HG03575 (cell line): ENCODE measurements at regions not wholly inside any gene's neighbourhood (a gene's known extent, or its start where the extent isn't known, plus 50 kb on each side); places are given as distances from the start of the nearest gene placed in this dataset.
"Not testable (repeated sequence)": the region's sequence is repeated elsewhere in the genome, so short reads cannot be mapped to it uniquely, and the experiment has no call there.

Experiments used
- ATAC-seq: cut with Tn5 transposase; IDR thresholded peaks from one replicate; pipeline ENCODE4 v1.9.1; 2021; ENCODE audit not compliant: unreplicated experiment, insufficient number of reproducible peaks, low FRiP score; ENCODE audit errors: extremely low read depth

DNA sequence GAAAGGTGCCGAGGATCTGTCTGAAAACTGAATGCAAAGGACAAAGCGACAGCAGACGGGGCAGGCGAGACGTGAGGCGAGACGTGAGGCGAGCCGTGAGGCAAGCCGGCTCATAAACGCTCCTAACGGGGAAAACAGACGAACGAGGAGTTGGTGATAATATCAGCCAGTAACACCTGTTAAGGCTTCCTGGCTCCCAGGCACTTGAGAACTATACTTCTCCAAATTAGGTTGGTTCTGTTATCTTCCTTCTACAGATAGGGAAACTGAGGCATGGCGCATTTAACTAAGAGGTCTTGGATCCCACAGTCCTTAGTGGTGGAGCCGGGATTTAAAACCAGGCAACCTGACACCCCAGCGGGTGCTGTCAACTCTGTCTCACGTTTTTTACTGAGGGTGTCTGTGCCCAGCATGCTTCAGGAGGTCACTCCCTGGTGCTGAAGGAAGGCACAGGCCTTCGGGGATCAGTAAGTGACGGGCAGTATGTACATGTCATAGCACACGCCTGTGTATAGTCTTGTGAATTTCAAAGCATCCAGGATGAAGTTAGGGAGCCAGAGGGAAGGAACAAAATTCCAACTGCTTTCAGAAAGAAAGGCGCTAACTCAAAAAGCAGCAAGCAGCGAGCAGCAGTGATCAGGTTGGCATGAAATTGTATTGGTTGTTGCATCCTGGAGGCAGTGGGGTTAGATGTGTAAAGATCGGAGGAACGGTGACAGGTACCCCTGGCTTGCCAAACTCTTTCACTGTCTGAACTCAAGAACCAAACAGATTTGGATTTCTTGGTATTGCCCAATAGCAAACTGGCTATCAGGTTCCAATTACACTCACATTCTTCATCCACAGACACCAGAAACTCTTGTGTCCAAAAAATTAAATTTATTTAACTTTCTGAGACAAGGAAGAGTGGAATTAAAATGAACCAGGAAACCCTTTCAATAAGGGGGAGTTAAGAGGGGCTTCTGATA is 318.7 kb downstream of the THBS2 start:
- no peak for ATAC-seq

DNA sequence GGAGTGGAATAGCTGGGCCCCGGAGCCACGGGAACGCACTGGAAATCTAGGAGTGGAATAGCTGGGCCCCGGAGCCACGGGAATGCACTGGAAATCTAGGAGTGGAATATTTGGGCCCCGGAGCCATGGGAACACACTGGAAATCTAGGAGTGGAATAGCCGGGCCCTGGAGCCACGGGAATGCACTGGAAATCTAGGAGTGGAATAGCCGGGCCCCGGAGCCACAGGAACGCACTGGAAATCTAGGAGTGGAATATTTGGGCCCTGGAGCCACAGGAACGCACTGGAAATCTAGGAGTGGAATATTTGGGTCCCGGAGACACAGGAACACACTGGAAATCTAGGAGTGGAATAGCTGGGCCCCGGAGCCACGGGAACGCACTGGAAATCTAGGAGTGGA is 321.5 kb downstream of the THBS2 start:
- not testable (repeated sequence) for ATAC-seq

DNA sequence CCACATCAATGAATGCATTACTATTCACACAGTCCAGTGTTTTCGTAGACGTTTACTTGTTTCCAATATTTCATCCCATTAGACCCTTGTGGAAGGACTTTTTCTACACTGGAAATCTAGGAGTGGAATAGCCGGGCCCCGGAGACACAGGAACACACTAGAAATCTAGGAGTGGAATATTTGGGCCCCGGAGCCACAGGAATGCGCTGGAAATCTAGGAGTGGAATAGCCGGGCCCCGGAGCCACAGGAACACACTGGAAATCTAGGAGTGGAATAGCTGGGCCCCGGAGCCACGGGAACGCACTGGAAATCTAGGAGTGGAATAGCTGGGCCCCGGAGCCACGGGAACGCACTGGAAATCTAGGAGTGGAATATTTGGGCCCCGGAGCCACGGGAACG is 322.6 kb downstream of the THBS2 start:
- ATAC-seq: not testable (repeated sequence)

DNA sequence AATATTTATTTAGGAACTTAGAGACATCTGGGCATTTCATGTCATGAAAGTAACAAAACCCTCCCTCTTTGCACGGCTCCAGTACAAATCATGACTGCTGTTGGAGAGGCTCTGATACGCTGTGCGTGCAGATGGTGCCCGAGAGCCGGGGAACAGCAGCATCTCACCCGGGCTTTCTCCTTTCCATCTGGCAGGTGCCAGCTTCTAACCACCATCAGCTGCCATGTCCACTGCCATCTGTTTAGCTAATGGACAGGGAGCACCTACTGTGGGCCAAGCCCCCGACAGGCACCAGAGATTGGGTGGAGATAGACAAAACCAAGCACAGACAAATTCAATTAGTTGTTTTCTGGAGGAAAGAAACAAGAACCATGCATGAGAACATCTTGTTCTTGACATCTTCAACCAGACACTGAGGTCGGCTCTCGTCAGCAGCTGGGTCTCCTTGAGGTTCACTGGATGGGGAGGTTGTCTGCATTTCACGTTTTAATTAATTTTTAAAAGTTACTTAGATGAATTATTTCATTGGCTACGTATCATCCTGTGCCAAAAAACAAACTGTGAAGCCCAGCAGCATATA is 323.7 kb downstream of the THBS2 start:
- no peak for ATAC-seq

DNA sequence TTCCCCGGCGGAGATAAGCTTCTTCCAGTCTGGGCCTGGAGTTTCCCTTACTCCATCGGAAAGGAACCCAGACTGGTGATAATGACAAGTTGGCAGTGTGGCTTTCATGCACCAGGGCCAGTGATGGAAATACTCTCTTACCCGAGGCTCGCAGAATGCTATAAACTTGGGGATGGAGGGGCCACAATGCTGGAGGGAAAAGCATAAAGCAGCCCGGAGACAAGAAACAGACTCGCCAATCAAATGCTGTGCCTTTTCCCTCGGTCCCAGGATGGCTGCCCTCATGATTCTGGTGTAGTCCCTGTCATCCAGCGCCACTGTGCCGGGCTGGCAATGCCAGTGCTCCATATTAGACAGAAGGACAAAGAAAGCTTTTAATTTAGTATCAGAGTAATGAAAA is 325.6 kb downstream of the THBS2 start:
- ATAC-seq: no peak

DNA sequence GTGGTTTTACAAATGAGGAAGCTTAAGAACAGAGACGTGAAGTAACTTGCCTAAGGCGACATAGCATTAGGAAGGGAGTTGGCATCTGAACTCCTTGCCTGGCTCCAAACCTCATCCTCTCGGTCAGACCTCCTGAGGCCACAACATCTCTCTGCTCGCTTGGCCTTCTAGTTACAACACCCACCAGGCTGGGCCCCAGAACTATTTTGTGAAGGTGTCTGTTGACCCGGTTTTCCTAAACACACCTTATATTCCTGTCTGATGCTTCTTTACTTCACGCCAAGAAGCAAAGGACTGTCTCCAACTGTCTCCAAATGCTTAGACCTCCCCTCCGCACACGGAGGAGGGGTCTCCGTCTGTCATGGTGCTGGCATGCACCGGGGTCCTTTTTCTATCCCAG is 326.6 kb downstream of the THBS2 start:
- ATAC-seq: no peak

DNA sequence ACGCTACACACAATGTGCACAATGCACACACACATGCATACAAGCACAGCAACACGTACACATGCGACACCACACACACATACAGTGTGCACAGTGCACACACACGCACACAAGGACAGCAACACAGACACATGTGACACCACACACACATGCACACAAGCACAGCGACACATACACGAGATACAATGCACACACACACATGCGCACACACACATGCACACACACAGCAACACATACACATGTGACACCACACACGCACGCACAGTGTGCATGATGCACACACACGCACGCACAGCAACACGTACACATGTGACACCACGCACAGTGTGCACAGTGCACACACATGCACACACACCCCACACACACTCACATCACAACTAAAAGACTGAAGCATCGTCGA is 327.3 kb downstream of the THBS2 start:
- no peak for ATAC-seq

DNA sequence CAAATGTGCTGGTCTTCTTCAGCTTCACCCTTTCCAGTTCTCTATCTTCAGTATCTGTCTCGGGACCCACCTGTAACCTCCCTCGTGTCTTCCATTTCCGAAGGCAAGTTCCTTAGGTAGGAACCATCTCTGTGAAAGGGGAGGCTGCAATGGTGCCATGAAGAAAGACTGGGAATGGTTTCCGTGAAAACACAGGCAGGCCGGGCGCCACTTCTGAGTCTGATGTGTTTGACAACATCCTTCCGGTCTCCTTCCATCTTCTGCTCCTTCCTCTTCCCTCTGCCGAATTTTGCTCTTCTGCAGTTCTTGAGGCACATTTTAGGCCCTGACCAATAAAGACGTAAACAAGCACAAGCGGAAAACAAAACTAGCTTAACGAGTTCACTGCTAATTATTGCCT is 328.0 kb downstream of the THBS2 start:
- no peak for ATAC-seq

DNA sequence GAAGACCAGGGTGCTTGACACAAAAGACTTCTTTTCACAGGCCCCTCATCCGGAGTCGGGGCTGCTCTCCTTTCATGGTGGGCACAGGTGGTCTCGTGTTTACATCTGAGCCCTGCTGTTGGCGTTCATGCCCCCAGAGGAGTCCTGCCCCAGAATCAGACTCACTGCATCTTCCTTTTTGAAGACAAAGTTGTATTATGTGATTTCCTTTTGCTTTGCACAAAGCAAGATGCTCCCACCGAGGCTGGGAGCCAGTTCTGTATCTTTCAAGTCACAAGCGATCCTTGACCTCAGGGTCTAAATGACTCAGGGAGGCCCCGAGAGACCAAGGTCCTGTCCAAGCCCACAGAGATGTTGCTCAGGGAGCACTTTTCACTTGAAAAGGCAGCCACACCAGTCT is 330.5 kb downstream of the THBS2 start:
- no peak for ATAC-seq

DNA sequence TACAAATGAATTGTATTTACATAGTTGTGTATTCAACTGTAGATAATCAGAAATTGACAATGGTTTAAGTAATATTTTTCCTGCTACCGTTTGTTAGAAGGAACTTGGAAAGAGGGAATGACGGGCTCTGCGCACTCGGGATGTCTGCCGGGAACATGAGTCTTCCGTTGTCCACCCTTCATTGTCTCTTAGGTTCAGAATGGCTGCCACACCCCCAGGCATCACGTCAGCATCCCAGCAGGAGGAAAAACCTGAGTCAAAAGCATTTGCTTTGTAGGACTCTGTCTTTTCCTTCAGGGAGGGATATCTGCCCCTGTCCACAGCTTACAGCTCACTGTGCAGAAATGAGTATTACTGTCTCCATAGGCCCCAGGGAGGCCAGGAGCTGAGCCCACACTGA is 331.2 kb downstream of the THBS2 start:
- ATAC-seq: no peak

DNA sequence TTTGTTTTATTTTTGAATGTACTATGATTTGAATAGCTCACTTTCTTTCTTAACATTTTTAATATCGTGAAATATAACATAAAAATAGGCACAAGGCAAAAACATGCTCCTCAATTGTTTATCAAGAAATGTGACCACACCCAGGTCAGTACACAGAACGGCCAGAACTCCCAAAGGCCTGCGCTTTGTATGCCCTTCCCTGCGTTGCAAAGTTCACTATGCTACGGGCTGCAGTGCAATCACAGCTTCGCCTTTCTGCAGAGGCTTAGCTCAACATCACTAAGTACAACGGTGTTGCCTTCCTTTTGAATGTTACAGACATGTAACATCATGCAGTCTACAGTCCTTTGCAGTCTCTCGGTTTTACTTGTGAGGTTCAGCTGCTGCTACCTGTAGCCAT is 333.4 kb downstream of the THBS2 start:
- no peak for ATAC-seq

DNA sequence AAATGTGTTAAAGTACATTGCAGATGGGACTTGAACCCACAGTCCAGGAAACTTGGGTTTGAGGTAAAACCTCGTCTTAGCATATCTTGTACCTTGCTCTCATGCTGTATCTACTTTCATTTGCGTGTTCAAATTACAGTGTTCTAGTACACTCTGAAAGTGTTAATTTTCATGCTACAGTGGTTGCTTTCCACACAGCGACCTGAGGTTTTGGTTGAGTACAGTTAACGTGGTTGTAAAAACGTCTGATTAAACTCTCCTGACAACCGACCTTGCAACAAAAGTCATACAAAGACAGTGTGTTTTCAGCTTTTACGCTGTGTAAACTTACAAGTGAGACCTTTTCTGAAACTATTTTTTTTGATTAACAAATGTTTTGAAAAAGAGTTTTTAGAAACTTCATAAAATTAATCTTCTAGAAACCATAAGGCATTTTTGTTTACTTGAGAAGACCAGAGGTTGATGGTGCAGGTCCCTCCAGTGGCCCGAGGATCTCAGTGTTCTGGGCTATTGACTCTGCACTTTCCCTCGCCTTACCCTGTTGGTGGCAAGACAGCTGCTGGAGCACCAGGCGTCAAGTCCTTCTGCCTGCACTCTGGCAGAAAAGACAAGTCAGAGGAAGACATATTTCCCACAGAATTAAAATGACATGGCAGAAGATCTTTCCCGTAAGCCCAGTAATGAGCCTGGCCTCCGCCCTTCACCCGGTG is 334.0 kb downstream of the THBS2 start:
- no peak for ATAC-seq

DNA sequence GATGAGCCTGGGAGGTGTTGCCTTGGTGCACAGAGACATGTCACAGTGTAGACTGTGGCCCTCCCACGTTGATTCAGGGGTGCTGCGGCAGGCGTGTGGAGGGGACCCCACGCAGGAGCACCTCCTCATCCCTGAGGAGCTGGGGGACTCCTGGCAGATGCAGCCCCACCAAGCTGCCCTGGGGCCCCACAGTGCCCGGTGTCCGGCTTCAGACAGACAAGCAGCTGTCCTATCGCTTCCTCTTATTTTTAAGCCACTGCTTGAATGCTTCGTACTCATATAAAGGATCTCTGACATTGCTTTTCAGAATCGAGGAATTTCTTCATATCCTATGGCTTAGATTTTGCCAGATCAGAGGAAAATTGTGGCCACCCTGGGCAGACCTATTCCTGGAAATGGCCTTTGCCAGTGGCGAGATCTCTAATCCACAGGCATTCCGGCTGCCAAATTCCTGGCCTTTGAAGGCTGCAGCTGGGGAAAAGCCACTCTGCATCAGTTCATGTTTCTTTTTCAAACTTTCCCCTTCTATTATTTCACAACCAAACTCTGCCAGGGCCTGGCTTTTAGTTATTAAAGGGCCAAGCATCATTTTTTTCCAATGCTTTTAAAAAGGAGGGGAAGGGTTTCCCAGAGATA is 337.0 kb downstream of the THBS2 start:
- no peak for ATAC-seq

DNA sequence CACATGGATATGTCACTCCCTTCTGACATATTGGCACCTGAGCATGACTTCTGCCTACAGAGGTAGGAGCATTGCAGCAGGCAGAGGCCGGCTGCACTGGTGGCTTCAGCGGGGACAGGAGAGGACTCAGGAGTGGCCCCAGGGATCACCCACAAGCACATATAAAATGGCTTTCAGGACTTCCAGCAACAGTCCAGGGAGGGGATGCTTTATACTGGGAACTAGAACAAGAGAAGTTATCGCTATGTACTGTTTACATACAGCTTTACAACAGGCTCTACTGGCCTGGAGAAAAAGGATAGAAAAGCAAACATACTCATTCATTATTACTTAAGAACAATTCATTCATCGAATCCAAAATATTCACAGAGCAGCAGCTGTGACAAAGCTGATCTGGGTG is 337.8 kb downstream of the THBS2 start:
- ATAC-seq: no peak

DNA sequence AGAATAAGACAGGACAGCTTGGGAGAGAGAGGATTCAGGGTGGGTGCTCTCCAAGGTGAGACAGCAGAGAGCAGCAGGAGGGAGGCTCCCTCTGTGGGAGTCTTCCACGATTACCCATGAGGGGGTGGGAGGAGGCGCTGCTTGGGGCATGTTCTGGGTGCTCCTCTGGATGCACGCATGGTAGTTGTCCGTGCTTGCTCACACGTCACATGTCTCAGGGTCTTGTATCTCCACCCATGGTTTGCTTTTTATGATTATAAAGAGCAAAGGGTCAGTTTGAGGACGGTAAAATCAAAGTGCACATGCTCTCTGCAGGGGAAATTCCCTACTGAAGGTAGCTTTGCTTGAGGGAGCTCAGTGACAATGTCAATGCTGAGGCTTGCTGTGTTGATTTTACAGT is 338.4 kb downstream of the THBS2 start:
- no peak for ATAC-seq

DNA sequence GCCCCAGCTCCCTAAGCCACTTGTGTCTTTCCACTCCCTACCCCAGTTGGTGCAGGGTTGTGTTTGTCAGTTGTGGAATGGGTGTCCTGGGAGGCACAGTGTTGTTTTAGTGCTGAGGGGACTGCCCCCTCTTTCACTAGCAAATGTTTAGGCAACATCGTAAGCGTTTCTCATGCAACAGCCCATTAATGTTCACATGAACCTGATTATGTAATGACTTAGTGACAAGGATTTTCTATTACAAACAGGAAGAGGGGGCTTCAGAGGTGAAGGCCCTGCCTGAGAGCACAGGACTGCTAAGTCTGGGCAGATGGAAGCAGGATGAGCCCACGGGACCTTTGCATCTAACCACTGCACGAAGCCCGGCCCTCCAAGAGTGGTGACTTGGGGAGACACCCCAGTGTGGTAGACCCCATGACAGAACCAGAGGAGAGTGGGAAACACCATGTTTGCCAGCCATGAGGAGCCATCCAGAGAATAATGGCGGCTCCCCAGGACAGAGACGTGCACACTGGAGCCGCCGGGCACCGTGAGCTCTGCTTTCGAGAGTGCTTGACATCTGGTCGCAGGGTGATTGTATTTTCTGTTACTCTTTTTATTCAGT is 339.7 kb downstream of the THBS2 start:
- ATAC-seq: no peak

DNA sequence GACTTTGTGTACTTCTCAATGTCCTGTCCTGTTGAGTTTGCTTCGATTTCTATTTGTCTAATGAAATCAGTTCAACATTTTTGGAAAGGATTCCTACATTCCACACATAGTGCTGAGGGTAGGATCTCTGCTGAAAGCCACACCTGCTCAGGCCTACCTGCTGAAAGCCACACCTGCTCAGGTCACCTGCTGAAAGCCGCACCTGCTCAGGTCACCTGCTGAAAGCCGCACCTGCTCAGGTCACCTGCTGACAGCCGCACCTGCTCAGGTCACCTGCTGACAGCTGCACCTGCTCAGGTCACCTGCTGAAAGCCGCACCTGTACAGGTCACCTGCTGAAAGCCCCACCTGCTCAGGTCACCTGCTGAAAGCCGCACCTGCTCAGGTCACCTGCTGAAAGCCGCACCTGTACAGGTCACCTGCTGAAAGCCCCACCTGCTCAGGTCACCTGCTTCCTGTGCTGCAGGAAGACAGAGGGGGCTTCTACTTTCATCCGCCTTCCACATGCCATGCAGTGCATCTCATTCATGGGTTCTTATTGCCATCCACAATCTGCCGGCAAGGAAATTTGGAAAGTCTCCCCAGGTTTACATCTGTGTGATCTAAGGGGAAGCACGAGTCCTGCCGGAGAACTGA is 340.3 kb downstream of the THBS2 start:
- not testable (repeated sequence) for ATAC-seq

DNA sequence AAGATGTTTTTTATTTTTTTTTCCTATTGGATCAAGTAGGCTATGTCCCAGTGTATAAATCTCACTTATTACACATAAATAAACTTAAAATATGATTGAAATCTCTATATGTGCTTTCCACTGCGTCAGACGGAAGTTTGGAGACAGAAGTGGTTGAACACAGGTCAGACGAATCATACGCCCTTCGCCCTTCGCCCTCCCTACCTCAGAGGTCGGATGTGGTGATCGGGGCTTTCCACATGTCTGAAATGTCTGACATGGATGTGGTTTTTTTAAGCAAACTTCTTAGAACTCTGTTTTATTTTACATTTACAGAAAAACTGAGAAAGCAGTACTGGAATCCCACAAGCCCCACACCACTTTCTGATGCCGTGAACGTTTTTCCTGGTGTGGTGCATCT is 344.4 kb downstream of the THBS2 start:
- ATAC-seq: no peak

DNA sequence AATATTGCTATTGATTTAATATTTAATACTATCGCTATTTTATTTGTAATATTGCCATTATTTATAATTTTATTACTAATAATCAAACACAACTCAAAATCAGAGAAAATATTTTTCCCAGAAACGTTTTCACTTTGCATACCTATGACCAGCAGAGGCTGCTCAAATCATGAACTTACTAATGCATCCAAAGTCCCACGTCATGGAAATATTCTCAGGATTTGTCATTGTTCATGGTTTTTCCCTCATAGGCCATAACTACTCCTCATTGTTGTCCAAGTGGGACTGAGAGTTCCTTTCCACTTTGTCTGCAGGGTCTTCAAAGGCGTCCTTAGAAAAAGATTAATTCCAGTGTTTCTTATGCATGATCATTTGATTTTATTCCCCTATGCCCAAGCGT is 344.8 kb downstream of the THBS2 start:
- no peak for ATAC-seq
